T47D (cell line): ENCODE measurements at regions not wholly inside any gene's neighbourhood (a gene's known extent, or its start where the extent isn't known, plus 50 kb on each side); places are given as distances from the start of the nearest gene placed in this dataset.

Experiments used
- DNase-seq, 2 experiments: peaks; one replicate each; pipeline versions ENCODE4 v3.0.0 to v3.0.0-alpha.2; 2011 to 2012; ENCODE audit warnings: low read depth in 1 of 2, low spot score in 1 of 2
- JUND ChIP-seq: IDR thresholded peaks from 2 replicates; pipeline ENCODE4 v1.6.1; 2012; ENCODE audit warnings: low read depth
- in situ Hi-C: cut with HindIII; loops from 2 replicates; pipeline ENCODE4 v1.10.0; 2016; ENCODE audit warnings: low sequenced_read_pairs, low pct_unique_long_range_greater_than_20kb

GRCh38 chr4:35653451-35653850 is 590.9 kb downstream of the ARAP2 start:
- in situ Hi-C loops = no loop called here
- no peak for TF ChIP-seq JUND
- no peak for DNase-seq

- no peak for DNase-seq
- in situ Hi-C loops = no loop called here
- TF ChIP-seq JUND = no peak
These were observed 571.2 kb downstream of the ARAP2 start for GRCh38 chr4:35673137-35673536.

DNA sequence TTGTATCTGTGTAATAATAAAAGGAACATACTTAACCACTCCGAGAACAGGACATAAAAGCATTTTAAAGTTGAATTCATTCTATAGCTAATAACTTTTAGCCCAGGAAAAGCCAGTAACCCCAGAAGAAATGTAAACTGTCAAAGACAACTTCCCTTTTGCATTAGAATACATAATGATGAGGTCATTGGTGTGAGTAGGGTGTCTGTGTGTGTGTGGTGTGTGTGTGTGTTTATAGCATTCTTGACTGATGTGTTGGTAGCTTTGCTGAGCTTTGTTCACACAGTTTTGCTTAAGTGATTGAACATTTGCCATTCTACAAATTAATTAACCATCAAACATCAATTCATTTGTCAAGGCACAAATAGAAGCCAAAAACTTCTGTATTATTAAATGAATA is 559.6 kb downstream of the ARAP2 start:
- in situ Hi-C loops = no loop called here
- DNase-seq = no peak
- no peak for TF ChIP-seq JUND

DNA sequence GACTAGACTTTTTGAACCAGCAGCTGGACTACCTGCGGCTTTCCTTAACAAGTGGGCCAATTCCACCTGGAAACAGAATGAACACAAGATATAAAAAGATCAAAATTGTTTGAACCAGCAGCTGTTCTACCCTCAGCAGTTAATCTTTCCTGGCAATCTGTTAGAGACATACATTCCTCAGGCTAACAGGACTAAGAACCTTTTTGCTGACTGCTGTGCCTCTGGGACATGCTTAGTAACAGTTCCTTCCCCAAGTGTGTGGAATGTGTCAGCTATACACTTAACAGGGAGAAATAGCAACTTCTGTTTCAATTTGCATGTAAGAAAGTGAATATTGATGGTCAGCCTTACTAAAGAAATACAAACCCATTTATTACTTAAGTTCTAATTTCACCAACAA is 554.4 kb downstream of the ARAP2 start:
- in situ Hi-C loops = no loop called here
- DNase-seq = peak; percentile 17 to 55
- no peak for TF ChIP-seq JUND

- TF ChIP-seq JUND = no peak
- in situ Hi-C loops = no loop called here
- no peak for DNase-seq
These were observed 554.0 kb downstream of the ARAP2 start for GRCh38 chr4:35690271-35690670.

DNA sequence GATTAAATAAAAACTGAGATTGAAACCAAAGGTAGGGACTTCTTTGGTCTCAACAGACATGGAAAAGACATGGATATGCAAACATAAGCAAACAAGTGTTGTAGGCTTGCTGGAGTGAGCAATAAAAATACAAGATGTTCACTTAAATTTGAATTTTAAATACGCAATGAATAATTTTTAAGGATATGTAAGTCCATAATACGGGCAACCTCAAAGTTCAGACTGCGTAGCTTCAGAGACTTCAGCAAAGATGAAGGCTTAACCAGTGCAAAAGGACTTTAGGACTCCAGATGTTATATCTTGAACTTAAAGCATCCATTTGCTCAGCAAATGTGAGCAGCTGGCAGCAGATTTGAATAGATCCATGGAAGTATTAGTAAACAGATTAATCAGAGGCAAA is 549.3 kb downstream of the ARAP2 start:
- in situ Hi-C loops = no loop called here
- DNase-seq = no peak
- TF ChIP-seq JUND = no peak

GRCh38 chr4:35695421-35695820 is 548.9 kb downstream of the ARAP2 start:
- DNase-seq = no peak
- no peak for TF ChIP-seq JUND
- in situ Hi-C loops = no loop called here

GRCh38 chr4:35697210-35697736 is 547.0 kb downstream of the ARAP2 start:
- in situ Hi-C loops = no loop called here
- no peak for DNase-seq
- TF ChIP-seq JUND = no peak

- in situ Hi-C loops = no loop called here
- no peak for TF ChIP-seq JUND
- DNase-seq = no peak
These were observed 543.7 kb downstream of the ARAP2 start for GRCh38 chr4:35700663-35701062.

DNA sequence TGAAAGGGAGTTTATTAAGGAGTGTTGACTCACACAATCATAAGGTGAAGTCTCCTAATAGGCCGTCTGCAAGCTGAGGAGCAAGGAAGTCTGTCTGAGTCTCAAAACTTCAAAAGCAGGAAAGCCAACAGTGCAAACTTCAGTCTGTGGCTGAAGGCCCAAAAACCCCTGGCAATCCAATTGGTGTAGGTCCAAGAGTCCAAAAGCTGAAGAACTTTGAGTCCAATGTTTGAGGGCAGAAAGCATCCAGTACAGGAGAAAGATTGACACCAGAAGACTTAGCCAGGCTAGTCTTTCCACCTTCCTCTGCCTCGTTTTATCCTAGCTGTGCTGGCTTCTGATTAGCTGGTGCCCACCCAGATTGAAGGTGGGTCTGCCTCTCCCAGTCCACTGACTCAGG is 535.2 kb downstream of the ARAP2 start:
- TF ChIP-seq JUND = no peak
- in situ Hi-C loops = no loop called here
- no peak for DNase-seq

GRCh38 chr4:35710343-35710742 is 534.0 kb downstream of the ARAP2 start:
- TF ChIP-seq JUND = no peak
- DNase-seq = no peak
- in situ Hi-C loops = no loop called here

DNA sequence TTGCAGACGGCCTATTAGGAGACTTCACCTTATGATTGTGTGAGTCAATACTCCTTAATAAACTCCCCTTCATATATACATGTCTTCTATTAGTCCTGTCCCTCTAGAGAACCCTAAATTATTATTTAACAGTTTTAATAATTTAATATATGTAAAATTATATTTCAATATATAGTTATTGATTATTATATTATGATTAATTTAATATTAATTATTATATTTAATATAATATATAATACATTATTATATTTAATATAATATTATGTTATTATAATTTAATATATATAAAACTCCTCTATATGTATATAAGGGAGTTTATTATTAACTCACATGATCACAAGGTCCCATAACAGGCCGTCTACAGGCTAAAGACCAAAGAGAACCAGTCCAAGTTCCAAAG is 533.2 kb downstream of the ARAP2 start:
- DNase-seq = no peak
- in situ Hi-C loops = no loop called here
- no peak for TF ChIP-seq JUND

DNA sequence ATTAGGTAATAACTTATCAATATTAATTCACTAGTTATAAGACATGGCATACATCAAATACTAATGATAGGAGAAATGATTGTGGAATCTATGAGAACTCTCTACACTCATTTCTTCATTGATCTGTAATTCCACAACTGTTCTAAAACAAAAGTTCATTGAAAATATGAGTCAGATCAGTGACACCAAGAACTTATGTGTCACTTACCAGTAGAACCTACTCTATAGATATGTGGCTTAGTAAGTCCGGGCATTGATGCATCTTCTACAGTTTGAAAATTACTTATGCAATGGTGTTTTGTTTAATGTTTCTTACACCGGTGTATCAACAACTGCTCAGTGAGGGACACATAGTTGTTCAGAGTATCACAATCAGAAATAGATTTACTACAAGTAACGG is 520.3 kb downstream of the ARAP2 start:
- in situ Hi-C loops = no loop called here
- no peak for DNase-seq
- no peak for TF ChIP-seq JUND

DNA sequence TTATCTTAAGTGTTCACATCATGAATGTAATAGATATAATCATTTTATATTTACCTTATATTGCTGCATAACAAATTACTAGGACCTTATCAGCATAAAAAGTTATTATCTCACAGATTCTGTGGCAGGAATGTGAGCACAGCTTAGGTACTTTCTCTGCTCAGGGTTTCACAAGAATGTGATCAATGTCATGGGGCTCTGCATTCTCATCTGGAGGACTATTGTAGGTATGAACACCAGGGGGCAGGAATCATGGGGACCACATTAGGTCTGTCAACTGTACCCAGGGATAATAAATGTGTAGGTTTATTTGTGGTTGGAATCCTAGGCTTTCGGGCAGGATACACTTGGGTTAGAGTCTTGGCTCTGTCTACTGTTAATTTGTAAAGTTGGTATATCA is 519.2 kb downstream of the ARAP2 start:
- no peak for TF ChIP-seq JUND
- in situ Hi-C loops = no loop called here
- peak in 1 of 2 experiments; percentile 5 for DNase-seq
